Esophagus (tissue), 2 donors: ENCODE measurements at regions not wholly inside any gene's neighbourhood (a gene's known extent, or its start where the extent isn't known, plus 50 kb on each side); places are given as distances from the start of the nearest gene placed in this dataset.

Source experiments
- H3K27ac ChIP-seq, 2 donors: one replicate each; pipeline ENCODE4 v1.5.1; 2013; ENCODE audit warnings: low read depth in 2 of 2, mild to moderate bottlenecking in 2 of 2, inconsistent platforms in 1 of 2, low read length in 1 of 2, moderate library complexity in 1 of 2
- H3K27me3 ChIP-seq, 2 donors: one replicate each; pipeline ENCODE4 v1.6.1; 2013; ENCODE audit warnings: low read length in 2 of 2, control low read depth in 1 of 2, mild to moderate bottlenecking in 1 of 2; ENCODE audit not compliant: insufficient read depth in 2 of 2, control insufficient read depth in 1 of 2
- H3K36me3 ChIP-seq, 2 donors: one replicate each; pipeline ENCODE4 v1.6.1; 2013; ENCODE audit warnings: low read length in 1 of 2; ENCODE audit not compliant: control insufficient read depth in 2 of 2, insufficient read depth in 2 of 2
- H3K4me1 ChIP-seq, 2 donors: one replicate each; pipeline ENCODE4 v1.6.1; 2013; ENCODE audit warnings: low read length in 1 of 2; ENCODE audit not compliant: control insufficient read depth in 2 of 2, insufficient read depth in 2 of 2
- H3K4me3 ChIP-seq, 2 donors: one replicate each; pipeline ENCODE4 v1.5.1; 2013; ENCODE audit warnings: low read length in 2 of 2, mild to moderate bottlenecking in 2 of 2, low read depth in 1 of 2, moderate library complexity in 1 of 2
- H3K9me3 ChIP-seq, 2 donors: one replicate each; pipeline ENCODE4 v1.6.1; 2013; ENCODE audit warnings: mild to moderate bottlenecking in 2 of 2, low read depth in 1 of 2, low read length in 1 of 2, moderate library complexity in 1 of 2; ENCODE audit not compliant: control insufficient read depth in 2 of 2, insufficient read depth in 1 of 2
- WGBS, 2 donors: extraction: QIAGEN DNeasy Blood & Tissue Kit; methylation state at CpG; one replicate each; pipeline ENCODE4 v1.1.7; 2013; 5-methylcytosine and 5-hydroxymethylcytosine counted together
- donor health status: healthy with polysubstance abuse.
- donor health status: Bipolar disorder and iron deficiency.

GRCh38 chr12:24462946-24463345, 486.0 kb downstream of the BCAT1 start:
- H3K36me3 ChIP-seq, result no peaks in the 10 kb centered on the region
- no peak overlapping the region for H3K27ac ChIP-seq
- no peaks in the 10 kb centered on the region for H3K9me3 ChIP-seq
- 94 to 100% methylated on average over 1 of the region's 1 CpG for WGBS, 2 donors
- no peak overlapping the region for H3K4me3 ChIP-seq
- no peaks in the 10 kb centered on the region for H3K4me1 ChIP-seq
- no peaks in the 10 kb centered on the region for H3K27me3 ChIP-seq

DNA sequence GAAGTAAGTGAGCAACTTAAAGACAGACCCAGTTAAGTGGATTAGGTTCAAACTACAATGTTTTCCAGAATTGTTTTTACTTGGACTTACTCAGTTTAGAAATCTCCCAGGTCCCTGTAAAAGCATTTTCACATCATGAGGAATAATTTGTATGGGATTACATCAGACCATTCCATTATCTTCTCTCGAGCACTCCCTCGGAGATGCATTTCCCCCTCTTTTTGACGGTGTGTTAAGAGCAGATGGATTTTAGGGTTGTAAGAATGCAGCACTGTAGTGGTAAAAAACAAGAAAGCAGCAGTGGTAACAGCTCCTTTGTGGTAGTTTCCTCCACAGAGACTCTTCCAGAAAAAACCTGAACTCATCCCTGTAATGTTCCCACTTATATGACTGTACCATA, 488.4 kb downstream of the BCAT1 start:
- no peaks in the 10 kb centered on the region for H3K4me1 ChIP-seq
- 87 to 88% methylated on average over 3 of the region's 3 CpGs for WGBS, 2 donors

DNA sequence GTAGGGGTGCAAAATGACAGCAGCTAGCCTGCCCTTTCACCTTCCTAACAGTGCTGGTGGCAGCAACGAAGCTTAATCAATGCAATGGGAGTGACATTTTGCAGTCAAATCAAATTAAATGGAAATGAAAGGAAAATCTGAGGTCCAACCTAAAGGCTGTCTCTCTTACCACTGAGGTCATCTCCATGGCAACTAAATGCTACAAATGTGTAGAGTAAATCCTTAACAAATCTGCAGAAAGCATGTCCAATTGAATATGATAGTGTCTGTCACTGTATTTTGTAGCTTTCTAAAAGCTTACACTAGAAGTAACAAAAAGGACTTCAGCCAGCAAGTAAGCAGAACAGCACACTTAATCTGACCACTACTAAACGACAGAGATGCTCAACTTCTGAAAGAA, 488.8 kb downstream of the BCAT1 start:
- Histone ChIP-seq H3K9me3 (no peaks in the 10 kb centered on the region), H3K27ac (no peak overlapping the region), H3K4me3 (no peak overlapping the region), H3K4me1 (no peaks in the 10 kb centered on the region), H3K27me3 (no peaks in the 10 kb centered on the region), H3K36me3 (no peaks in the 10 kb centered on the region)
- 55 to 77% methylated on average over 2 of the region's 2 CpGs for WGBS, 2 donors

More for the DNA sequence above, 488.4 kb downstream of the BCAT1 start:
- no peaks in the 10 kb centered on the region for H3K27me3 ChIP-seq
- H3K27ac ChIP-seq, result no peak overlapping the region
- H3K36me3 ChIP-seq, result no peaks in the 10 kb centered on the region
- no peaks in the 10 kb centered on the region for H3K9me3 ChIP-seq
- no peak overlapping the region for H3K4me3 ChIP-seq

DNA sequence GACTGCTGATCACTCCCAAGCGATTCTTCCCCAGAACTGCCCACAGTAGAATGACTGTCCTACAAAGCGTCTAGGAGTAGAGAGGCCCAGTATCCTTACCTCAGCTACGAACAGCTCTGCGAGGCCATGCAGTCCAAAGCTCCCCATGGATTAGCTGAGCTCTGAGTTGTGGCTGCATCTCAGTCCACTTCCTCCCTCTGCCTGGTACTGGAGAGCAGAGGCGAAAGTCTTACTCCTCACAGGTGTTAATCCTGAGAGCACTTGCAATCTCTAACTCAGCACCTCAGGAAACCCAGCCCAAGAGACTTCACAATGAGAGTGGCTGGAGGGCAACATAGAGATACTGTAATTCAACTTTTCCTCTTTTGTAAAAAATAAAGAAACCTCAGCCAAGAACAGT, 493.1 kb downstream of the BCAT1 start:
- Histone ChIP-seq H3K27me3 (no peaks in the 10 kb centered on the region), H3K27ac (no peak overlapping the region), H3K4me1 (no peaks in the 10 kb centered on the region), H3K9me3 (no peaks in the 10 kb centered on the region), H3K4me3 (no peak overlapping the region), H3K36me3 (no peaks in the 10 kb centered on the region)
- whole genome bisulfite sequencing, 2 donors, result 89 to 95% methylated on average over 5 of the region's 5 CpGs

DNA sequence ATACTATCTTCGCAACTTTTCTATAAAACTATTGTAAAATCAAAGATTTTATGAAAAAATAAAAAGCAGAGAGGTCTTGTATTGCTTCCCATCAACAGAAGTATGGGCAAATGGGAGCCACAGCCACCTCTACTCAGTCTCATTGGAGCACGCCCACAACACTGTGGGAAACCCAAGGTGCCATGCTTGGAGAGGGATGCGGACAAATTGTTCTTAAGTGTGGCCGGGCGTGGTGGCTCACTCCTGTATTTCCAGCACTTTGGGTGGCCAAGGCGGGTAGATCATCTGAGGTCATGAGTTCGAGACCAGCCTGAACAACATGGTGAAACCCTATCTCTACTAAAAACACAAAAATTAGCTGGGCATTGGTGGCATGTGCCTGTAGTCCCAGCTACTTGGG, 498.2 kb upstream of the SOX5 start:
- no peaks in the 10 kb centered on the region for H3K27me3 ChIP-seq
- H3K36me3 ChIP-seq, result no peaks in the 10 kb centered on the region
- no peak overlapping the region for H3K4me3 ChIP-seq
- 90 to 96% methylated on average over 7 of the region's 7 CpGs for WGBS, 2 donors
- peaks cover 0 to 3% of the 10 kb centered on the region in 2 donors for H3K4me1 ChIP-seq
- H3K9me3 ChIP-seq, result no peaks in the 10 kb centered on the region
- H3K27ac ChIP-seq, result no peak overlapping the region

DNA sequence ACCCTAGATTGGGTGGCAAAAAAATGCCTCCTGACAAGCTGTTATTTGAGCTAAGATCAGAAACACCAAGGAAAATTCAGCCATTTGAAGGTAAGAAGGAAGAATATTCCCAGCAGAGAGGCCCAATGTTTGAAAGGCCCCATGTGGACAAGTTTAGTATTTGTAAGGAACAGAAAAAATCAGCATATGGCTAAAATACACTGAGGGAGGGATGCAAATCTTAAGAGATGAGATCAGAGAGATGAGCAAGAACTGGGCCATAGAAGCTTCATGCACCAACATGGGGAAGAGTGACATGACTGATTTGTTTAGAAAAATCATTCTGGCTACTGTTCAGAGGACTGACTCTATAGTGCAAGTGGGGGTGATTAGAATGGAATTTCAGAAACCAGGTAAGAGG, 496.8 kb upstream of the SOX5 start:
- H3K27ac ChIP-seq, result no peak overlapping the region
- H3K9me3 ChIP-seq, result no peaks in the 10 kb centered on the region
- peaks cover 0 to 3% of the 10 kb centered on the region in 2 donors for H3K4me1 ChIP-seq
- H3K27me3 ChIP-seq, result no peaks in the 10 kb centered on the region
- no peak overlapping the region for H3K4me3 ChIP-seq
- H3K36me3 ChIP-seq, result no peaks in the 10 kb centered on the region

DNA sequence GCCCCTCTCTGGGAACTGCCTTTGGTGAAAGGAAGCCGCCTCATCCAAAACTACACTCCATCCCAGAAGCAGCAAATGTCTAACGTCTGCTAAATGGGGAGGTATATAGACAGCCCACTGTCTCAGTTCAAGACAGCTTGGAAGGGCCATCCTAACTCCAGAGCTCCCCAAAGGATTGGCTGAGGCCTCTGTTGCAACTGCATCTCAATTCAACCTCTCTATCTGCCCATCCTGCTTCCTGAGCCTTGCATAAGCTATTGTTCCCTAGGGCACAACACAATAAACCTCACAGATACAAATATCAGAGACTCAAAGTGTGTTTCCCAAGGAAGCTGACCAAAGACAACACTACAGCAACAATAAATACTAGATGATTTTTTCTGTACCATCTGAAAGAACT, 495.2 kb upstream of the SOX5 start:
- WGBS, 2 donors, result 76 to 91% methylated on average over 2 of the region's 2 CpGs
- Histone ChIP-seq H3K27ac (no peak overlapping the region), H3K4me3 (no peak overlapping the region), H3K36me3 (no peaks in the 10 kb centered on the region), H3K9me3 (no peaks in the 10 kb centered on the region), H3K27me3 (no peaks in the 10 kb centered on the region), H3K4me1 (peaks cover 0 to 3% of the 10 kb centered on the region in 2 donors)

- H3K4me3 ChIP-seq, result no peak overlapping the region
- H3K36me3 ChIP-seq, result no peaks in the 10 kb centered on the region
- no peaks in the 10 kb centered on the region for H3K9me3 ChIP-seq
- H3K4me1 ChIP-seq, result peaks cover 0 to 3% of the 10 kb centered on the region in 2 donors
- 68 to 70% methylated on average over 4 of the region's 4 CpGs for WGBS, 2 donors
- H3K27me3 ChIP-seq, result no peaks in the 10 kb centered on the region
- H3K27ac ChIP-seq, result no peak overlapping the region
Observed at GRCh38 chr12:24441458-24441857, 492.0 kb upstream of the SOX5 start.

GRCh38 chr12:24436667-24437066, 487.2 kb upstream of the SOX5 start:
- H3K27me3 ChIP-seq, result no peaks in the 10 kb centered on the region
- H3K9me3 ChIP-seq, result no peaks in the 10 kb centered on the region
- no peaks in the 10 kb centered on the region for H3K36me3 ChIP-seq
- no peaks in the 10 kb centered on the region for H3K4me1 ChIP-seq
- WGBS, 2 donors, result 68 to 87% methylated on average over 4 of the region's 4 CpGs
- no peak overlapping the region for H3K4me3 ChIP-seq
- no peak overlapping the region for H3K27ac ChIP-seq

- WGBS, 2 donors, result 92% methylated on average over 1 of the region's 1 CpG
- no peak overlapping the region for H3K27ac ChIP-seq
- H3K36me3 ChIP-seq, result no peaks in the 10 kb centered on the region
- H3K4me3 ChIP-seq, result no peak overlapping the region
- no peaks in the 10 kb centered on the region for H3K4me1 ChIP-seq
- H3K9me3 ChIP-seq, result no peaks in the 10 kb centered on the region
- no peaks in the 10 kb centered on the region for H3K27me3 ChIP-seq
Observed at GRCh38 chr12:24431872-24432271, 482.4 kb upstream of the SOX5 start.
